Activated CD4-positive, alpha-beta T cell treated with anti-CD3 and anti-CD28 coated beads, Interleukin-2, amount 50 U/mL, for 16 hours (primary cell): ENCODE measurements at regions not wholly inside any gene's neighbourhood (a gene's known extent, or its start where the extent isn't known, plus 50 kb on each side); places are given as distances from the start of the nearest gene placed in this dataset.

Experiments used
- DNase-seq: peaks from one replicate; pipeline ENCODE4 v3.0.0-alpha.2; 2020

DNA sequence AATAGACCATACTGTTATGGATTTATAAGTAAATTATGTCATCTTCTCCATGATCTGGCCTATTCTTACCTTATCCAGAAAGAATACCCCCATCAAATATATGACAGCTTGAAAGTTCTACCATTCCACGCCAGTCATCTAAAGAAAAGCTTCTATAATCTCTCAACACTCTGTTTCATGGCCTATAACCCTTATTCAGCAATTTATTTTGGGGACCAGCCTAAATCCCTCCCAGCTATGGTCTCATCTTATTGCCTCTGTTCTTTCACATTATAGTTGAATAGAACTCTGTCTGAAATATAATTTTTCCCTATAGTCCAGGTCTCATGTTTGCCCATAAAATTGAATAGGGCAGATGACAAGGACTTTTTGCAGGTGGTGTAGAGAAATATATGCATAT is 2387.6 kb upstream of the WWC1 start:
- no peak for DNase-seq

DNA sequence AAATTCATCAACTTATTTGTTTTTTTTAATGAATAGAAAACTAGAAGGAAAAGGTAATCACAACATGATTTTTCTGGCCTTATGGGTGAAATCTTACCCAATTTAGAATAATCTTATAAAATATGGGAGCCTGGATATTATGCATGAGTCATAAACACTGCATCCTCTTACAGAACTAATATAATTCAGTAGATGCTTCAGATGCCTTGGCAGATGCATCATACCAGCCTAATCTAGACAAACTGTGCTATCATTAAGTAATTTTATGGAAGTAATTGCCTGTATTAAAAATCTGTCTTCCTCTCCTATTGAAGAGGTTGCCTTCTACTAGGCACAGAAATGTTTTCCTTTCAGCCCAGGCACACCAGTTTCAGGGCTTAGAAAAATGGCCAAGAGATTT is 2384.6 kb upstream of the WWC1 start:
- no peak for DNase-seq

DNA sequence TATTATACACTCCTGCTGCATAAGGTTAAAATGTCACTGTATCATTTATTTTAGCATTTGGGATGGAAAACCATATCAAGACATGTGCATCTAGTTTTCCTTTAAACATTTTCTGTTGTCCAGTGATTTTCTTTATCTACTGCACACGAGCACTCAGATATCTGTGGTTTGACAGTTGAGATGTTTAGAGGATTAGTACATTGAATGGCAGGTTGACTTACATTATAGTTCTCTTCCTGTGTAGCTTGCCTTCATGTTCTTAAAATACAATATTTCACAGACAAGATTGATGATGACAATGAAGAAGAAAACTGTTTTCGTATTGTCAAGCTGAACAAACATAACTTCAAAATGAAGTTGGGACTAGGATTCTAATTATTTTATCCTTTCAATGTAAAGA is 2378.4 kb upstream of the WWC1 start:
- DNase-seq = no peak

DNA sequence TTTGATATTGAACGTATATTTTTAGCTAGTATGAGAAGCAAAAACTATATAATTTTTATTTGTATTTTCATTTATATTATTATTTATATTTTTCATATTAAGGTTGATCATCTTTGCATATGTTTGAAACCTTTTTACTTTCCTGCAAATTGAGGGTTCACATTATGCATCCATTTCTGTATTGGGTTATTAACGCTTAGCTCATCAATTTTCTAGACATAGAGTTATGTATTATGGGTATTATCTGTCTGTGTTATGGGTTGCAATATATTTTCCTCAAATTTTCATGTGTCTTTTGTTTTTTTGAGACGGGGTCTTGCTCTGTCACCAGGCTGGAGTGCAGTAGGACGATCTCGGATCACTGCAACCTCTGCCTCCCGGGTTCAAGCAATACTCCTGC is 2377.0 kb upstream of the WWC1 start:
- DNase-seq = no peak

GRCh38 chr5:165919196-165919595 is 2372.2 kb upstream of the WWC1 start:
- DNase-seq = no peak

DNA sequence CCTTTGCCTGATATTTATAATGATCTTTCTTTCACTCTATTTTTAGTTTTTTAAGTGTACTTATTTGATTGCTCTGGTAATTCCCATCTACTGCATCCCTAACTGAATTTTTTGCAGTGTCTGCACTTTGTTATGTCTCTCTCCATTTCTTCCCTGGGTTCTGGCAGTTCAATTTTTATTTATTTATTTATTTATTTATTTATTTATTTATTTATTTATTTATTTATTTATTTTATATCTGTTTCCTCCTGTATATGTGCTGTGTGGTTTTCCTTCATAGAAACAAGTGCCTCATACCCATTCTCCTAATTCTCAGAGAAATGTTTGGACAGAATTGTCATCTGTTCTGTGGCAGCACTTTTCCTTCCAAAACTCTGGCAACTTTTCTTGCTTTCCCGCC is 2370.8 kb upstream of the WWC1 start:
- DNase-seq = no peak

DNA sequence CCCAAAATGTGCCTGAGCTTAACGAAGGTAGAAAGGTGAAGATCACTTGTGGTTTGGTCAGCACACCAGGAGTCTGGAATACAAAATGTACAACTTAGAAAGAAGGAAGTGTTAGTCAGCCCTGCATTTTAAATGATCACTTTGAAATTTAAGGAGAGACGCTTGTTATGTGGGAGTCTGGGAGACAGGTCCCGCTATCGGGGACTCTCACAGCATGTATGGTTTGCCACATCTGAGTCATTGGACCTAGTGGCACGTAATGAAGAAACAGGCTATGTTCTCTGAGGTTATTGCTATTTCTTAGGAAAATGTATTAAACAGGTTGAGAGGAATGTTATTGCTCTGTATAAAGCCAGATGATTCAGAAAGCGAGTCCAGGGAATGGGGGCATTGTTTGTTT is 2362.5 kb upstream of the WWC1 start:
- no peak for DNase-seq

GRCh38 chr5:165940541-165940940 is 2350.9 kb upstream of the WWC1 start:
- DNase-seq = no peak

GRCh38 chr5:165956854-165957253 is 2334.6 kb upstream of the WWC1 start:
- DNase-seq = no peak

DNA sequence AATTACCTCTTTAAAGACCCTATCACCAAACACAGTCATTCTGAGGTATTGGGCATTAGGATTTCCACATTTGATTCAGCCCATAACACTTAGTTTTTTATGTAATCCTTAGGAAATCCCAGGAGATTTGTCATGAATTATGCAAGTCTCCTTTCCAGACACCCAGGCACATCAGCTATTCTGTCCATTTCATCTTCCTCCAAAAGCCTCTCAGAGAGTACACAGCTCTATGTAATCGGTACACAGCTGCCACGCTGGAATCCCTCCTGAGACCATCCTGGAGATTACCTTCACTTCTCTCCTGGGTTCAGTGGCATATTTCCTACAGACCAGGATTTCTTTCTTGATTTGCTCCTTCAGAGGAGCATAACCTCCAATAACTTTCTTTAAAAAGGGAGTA is 2309.8 kb upstream of the WWC1 start:
- no peak for DNase-seq

GRCh38 chr5:165996201-165996875 is 2295.1 kb upstream of the WWC1 start:
- no peak for DNase-seq

DNA sequence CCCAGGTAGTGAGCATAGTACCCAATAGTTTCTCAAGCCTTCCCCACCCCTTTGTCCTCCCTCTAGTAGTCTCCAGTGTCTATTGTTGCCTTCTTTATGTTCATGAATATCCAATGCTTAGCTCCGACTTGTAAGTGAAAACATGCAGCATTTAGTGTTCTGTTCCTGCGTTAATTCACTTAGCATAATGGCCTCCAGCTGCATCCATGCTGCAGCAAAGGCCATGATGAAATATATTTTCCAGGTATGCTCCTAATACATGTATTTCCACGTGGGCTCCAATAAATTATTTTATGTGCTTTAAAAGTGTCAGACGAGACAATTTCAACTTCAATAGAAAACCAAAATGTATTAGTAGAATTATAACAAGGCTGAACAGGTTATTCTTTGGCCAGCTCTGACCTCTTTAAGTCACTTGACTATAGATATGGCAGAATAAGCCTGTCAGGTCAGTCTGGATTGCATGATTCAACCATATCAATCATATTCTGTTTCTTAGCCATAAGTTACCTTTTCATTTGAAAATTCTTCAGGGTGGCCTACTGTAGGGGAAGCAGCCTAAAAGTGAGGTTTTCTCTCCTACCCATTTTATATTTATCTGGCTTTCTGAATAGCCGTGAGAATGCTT is 2291.6 kb upstream of the WWC1 start:
- DNase-seq = no peak

DNA sequence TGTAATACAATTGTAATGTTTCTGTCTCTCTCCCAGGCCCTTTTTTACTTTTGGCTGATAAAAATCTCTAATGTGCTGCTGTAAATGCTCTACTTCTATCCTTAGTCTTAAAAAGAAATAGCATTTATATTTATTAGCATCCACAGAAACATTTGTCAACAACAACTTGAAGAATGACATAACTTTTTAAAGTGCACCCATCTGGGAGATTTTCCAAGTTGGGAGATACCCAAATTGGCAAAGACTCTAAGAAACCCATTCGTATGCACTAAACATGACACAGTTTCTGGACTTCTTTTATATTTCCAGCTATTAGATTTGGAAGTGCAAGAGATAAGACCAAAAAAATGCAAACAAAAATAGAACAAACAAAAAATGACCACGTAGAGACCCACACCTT is 2287.4 kb upstream of the WWC1 start:
- no peak for DNase-seq

DNA sequence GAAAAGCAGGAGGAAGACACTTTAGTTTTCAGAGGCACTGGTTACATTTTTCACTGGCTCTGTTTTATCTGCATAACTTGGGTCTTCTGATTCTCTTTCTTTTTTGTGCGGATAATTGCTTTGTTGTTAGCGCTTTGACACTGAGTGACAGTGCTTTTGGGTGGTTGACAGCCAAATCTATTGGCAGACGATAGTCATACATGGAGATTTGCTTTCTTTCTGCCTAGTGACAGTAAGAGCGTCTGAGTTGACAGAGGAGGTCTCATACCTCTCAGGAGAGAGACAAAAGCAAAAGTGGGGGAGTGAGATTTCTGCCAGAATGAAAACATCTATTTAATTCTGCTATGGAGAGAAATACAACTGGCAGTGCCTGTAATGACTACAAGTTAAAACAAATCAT is 2278.0 kb upstream of the WWC1 start:
- DNase-seq = no peak

DNA sequence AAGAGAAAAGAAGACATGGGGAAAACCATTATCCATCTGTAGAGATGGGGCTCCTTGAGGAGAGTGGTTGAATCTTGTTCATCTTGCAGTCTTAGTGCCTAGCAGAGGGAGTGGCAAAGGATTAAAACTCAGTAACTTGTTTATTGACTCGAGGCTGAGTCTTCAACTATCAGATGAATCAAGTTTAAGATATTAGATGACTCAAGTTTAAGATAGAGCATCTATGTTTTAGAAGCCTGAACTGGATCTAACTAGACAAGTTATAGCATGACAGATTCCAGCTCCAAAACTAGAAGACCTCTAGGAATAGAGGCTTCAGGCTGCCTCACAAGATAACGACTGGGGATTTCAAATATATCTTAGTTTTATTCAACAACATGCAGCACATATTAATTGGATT is 2277.2 kb upstream of the WWC1 start:
- DNase-seq = no peak

DNA sequence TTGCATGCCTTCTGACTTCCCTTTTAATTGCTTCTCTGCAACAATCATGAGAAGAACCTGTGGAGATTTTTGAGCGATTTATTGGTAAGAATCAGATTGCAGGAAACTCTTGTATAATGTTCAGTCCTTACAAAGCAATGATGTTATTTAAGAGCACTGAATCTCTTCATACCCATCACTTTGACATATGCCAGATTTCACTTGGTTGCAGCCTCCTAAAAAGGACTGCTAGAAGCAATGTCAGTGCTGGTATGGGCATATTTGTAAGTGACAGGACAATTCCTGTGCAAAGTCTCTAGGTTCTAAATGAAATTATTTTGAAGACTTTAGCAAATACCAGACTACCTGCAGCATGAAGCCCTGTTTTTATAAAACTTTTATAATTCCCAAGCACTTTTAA is 2272.7 kb upstream of the WWC1 start:
- DNase-seq = no peak

DNA sequence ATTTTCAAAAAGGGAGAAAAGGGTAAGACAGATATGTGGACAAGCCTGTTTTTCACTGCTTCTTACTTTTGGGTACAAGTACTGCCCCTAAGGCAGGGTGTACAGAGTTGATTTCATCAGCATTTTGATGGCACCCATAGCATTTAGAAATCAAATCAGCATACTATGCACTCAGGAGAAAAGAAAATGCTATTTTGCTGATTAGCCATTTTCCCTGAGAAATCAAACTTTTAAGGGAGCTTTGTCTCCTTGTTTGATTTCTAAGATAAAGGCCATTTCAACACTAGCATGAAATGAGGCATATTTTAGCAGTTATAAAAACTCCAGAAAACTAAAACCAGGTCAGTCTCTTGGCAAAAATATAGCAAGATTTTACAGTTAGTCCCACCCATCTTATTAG is 2269.4 kb upstream of the WWC1 start:
- DNase-seq = no peak

DNA sequence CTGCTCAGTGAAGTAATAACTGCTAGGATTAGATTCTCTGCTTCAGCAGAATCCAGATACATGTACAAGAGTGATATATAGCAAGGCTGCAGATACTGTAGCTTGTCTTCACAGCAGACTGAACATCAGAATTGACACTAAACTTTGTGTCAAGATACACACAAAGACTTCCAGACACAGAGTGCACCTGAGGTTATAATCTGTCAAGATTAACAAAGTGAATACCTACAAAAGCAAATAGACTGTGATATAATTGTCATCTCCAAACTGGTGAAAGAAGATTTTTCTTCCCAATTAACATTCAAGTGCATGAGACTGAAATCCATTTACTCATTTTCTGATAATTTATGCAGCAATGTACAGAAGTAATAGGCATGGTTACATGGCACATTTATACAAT is 2266.5 kb upstream of the WWC1 start:
- no peak for DNase-seq

DNA sequence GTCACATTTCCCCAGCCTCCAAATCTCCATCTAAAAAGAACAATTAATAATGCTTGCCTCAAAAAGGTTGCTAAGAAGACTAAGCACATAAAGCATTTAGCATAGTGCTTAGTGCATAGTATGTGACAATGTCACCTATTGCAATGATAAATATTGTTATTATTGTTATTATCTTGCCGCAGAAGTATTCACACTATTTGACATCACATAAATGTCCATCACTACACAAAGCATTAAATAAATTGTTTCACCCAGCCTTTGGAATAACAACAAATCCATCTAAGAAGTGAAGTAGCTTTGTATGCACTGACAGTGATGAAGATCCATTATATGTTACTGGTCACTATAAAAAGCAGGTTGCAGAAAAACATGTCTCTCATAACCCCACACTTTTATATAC is 2263.9 kb upstream of the WWC1 start:
- no peak for DNase-seq

GRCh38 chr5:166031926-166032325 is 2259.5 kb upstream of the WWC1 start:
- no peak for DNase-seq

DNA sequence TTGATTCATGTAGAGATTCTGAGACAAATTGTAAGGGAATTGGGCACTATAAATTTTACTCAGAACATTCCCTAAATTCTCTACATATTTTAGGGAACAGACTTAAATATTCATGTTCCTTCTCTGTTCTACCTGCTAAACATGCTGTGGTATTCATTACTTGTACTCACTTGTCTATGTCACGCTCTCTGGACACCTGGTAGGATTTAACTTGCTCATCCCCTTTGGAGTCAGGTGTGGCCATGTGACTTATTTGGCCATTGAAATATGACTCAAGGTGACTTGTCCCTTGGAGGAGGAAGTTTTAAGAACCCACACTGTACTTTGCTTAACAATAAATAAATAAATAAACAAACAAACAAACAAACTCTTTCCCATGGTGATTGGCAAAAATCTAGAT is 2258.8 kb upstream of the WWC1 start:
- no peak for DNase-seq

- no peak for DNase-seq
Observed at GRCh38 chr5:166045961-166046360, 2245.5 kb upstream of the WWC1 start.

DNA sequence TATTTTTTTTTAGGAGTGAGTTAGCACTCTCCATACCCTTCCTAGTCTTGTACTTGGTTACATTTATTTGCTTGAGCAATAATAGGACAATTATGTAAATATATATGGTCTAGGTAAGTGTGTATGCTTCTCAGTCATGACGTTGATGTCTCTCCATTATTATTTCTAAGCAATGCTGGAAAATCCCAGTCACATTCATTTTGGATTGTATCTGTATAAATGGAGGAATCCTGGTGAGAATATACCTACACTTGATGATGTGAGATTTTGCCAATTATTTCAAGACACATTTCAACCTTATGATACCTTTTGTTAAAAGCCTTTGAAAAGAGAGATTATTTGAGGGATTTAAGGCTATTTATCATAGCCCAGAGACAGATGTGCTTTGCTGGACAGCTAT is 2244.5 kb upstream of the WWC1 start:
- DNase-seq = no peak

GRCh38 chr5:166050531-166050930 is 2240.9 kb upstream of the WWC1 start:
- no peak for DNase-seq

DNA sequence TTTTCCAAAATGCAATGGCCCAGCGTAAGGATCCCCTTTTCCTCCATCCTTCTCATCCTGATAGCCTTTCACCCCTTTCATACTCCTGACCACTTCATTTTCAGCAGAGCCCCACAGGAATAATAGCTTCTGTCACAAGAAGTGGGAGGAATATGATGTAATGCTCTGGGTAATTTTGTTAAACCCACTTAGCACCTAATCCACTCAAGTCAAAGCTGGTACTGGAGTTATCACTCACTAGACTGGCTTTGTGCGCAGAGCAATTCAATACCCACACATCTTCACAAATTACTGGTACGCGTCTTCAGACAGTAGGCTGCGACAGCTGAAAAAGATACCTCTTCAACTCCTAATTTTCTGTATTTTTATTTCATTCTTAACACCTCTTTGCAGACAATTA is 2232.8 kb upstream of the WWC1 start:
- DNase-seq = no peak
